NCI-H2107 treated with DMSO at 0.1 percent for 48 hours (cell line): ENCODE measurements at regions not wholly inside any gene's neighbourhood (a gene's known extent, or its start where the extent isn't known, plus 50 kb on each side); places are given as distances from the start of the nearest gene placed in this dataset.

Source experiments
- DNase-seq: peaks from one replicate; lab custom pipeline; 2025; ENCODE audit not compliant: unreplicated experiment; lab: John Stamatoyannopoulos, UW

GRCh38 chr14:104367866-104368750, 211.5 kb upstream of the C14orf180 start:
- no peak for DNase-seq

DNA sequence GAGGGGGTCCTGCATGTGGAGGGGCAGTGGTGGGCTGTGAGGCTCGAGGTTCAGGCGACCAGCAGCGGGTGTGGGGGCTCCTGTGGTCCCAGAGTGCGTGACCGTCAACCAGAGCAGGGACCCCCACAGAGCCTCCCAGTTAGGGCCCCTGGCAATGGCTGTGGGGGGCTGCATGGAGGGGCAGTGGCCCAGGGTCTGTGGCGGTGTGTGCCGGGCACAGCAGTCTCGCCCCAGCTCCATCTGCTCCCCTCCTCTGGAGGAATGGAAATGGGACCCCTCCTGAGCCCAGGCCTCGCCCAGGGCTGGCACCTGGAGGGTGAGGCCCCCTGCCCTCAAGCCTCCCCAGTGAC, 210.8 kb upstream of the C14orf180 start:
- DNase-seq: no peak

DNA sequence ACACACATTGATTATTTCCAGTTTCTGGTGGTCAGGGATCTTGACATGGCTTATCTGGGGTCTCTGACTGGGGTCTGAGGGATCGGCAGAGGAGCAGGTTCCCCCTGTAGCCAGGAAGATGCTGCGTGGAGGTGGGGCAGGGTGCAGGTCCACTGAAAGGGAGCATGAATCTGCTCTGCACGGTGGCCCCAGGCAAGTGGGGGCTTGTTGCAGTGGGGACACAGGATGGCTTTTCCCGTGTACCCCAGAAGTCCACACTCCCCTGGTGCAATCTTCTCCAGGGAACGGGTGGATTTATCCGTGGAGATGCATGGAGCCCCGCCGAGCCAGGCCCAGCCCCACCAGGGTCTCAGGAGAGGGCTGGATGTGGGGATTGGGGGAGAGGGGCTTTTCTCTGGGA, 210.4 kb upstream of the C14orf180 start:
- no peak for DNase-seq

DNA sequence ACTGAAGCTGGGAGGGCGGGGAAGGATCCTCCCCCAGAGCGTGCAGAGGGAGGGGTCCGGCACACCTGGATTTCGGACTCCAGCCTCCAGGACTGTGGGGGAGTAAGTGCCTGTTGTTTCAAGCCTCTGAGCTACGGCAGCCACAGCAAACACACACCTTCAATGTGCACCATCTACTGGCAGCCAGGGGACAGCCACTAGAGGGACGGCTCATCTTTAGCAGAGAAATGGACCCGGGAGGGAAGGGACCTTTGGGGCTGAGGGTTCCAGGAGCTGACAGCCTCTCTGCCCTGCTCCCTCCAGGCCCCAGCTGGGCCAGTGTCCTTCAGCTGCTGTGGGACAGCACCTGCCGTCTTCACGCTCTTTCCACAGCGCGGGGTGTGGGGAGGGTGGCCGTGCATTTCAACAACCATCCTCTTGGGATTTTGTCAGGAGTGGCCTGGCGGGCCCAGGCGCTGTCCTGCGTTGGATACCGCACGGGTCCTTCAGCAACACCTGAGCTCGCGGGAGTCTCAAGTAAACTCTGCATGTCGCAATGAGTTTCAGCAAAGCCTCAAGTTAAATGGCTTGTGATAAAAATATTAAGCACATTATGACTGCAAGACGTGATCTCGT, 209.2 kb upstream of the C14orf180 start:
- peak; percentile 25 for DNase-seq

- no peak for DNase-seq
Measured at GRCh38 chr14:104371031-104371430, 208.5 kb upstream of the C14orf180 start.

- no peak for DNase-seq
Measured at GRCh38 chr14:104371917-104372316, 207.6 kb upstream of the C14orf180 start.

- DNase-seq: no peak
Measured at GRCh38 chr14:104372390-104373054, 207.0 kb upstream of the C14orf180 start.

DNA sequence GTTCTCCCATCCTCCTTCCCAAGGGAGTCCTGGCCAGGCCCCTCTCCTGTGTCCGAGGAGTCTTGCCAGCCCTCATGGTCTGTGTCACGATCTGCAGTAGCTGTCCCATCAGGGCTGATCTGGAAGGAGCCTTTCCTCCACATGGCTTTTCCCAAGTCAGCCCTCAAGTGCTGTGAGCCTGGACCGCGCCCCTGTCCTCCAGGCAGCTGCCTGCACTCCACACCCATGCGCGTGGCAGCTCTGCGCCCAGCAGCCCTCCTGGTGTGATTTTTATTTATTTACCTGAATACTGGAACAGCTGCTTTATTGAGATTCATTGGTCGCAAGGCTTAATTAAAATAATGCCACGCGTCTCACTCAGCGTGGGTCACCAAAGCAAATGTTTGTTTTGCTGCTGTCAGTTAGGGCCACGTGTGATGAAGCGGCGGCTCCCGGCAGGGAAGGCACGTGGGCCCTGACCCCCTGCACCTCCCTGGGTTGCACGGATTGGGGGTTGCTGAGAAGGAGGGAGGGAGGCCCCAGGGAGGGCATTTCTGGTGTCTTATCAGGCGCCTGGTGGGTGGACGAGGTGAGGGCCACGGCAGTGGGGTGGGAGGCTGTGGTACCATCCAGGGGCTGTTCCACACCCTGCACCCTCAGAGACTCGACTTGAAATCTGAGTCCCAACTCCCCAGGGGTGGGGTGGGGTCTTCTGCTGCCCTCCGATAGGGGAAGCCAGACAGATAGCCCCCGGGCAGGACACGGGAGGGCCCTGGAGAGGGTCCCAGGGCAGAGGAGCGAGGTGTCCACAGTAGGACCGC, 206.3 kb upstream of the C14orf180 start:
- DNase-seq: no peak

GRCh38 chr14:104373855-104374717, 205.5 kb upstream of the C14orf180 start:
- no peak for DNase-seq

DNA sequence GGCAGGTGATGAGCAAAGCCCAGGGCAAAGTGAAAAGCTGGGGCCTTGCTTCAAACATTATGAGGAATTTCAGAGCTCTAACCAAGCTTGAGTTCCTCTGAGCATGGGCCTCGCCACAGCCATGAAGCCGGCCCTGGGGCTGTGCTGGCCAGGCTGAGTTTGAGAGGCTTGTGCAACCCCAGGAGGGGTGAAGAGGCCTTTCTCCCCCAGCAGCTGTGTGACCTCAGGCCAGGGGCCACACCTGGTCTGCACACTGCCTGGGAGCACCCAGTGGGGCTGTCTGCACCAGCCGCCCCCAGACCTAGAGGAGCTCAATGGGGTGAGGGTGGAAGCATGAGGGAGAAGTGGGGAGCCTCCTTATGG, 204.9 kb upstream of the C14orf180 start:
- DNase-seq: no peak

GRCh38 chr14:104375551-104376201, 203.9 kb upstream of the C14orf180 start:
- no peak for DNase-seq

GRCh38 chr14:104376202-104377140, 203.1 kb upstream of the C14orf180 start:
- no peak for DNase-seq

DNA sequence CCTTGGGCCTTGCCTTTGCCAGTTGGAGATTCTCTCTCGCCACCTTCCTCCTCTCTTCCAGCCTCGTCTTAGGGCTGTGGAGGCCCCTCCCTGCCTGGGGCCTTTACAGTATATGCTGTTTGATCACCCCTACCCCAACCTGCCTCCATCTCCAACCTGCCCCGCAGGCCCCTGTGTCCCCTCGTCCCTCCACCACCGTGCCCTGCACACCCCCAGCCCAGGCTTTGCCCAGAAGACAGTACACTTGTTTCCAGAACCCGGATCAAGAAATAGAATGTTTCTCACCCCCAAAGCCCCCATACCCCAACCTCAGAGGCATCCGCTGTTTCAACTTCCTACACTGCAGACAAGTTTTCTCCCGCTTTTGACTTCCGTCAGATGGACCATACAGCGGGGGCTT, 202.3 kb upstream of the C14orf180 start:
- DNase-seq: no peak

GRCh38 chr14:104378698-104379113, 200.9 kb upstream of the C14orf180 start:
- no peak for DNase-seq

DNA sequence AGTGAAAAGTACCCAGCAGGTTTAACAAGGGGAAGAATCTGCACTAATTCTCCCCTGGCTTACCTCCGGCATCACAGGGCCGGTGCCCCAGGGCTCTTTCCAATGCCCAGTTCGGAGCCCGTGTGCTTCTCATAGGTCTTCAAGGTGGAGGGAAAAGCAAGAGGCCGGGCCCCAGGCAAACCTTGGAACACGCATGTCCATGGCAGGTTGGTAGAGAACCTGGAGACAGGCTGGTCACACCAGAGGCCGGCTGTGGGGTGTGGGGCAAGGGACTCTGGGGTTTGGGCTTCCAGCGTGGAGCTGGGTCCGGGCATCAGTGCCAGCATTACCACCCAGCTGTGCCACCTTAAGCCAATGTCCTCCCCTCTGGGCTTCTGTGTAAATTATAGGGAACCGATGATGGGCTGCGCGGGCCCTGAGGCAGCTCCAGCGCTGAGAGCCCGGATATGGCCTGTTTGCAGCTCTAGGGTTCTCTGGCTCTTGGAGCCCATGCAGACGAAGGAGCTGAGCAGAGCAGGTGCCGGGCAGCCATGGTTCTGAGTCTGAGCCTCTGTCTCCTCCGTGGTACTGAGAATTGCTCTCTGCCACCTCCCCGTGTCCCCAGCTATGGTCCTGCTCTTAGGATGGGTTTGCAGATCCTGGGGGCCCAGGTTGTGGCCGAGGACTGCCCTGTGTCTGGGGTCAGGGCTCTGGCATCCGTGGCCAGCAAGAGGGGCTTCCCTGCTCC, 197.0 kb upstream of the C14orf180 start:
- DNase-seq: no peak

- DNase-seq: no peak
Measured at GRCh38 chr14:104383088-104383995, 196.2 kb upstream of the C14orf180 start.
